HG02588 (cell line): ENCODE measurements at regions not wholly inside any gene's neighbourhood (a gene's known extent, or its start where the extent isn't known, plus 50 kb on each side); places are given as distances from the start of the nearest gene placed in this dataset.
"Not testable (repeated sequence)": the region's sequence is repeated elsewhere in the genome, so short reads cannot be mapped to it uniquely, and the experiment has no call there.

Experiments used
- ATAC-seq: cut with Tn5 transposase; IDR thresholded peaks from one replicate; pipeline ENCODE4 v1.9.1; 2021; ENCODE audit warnings: mild to moderate bottlenecking, moderate library complexity; ENCODE audit not compliant: unreplicated experiment

- no peak for ATAC-seq
Measured at GRCh38 chr2:77831898-77832297, 309.7 kb upstream of the LRRTM4 start.

GRCh38 chr2:77834360-77835002 lies 312.3 kb upstream of the LRRTM4 start:
- no peak for ATAC-seq

GRCh38 chr2:77838441-77838840 lies 316.3 kb upstream of the LRRTM4 start:
- ATAC-seq: no peak

GRCh38 chr2:77839102-77839501 lies 316.9 kb upstream of the LRRTM4 start:
- no peak for ATAC-seq

- ATAC-seq: no peak
Measured at GRCh38 chr2:77862120-77862519, 339.9 kb upstream of the LRRTM4 start.

GRCh38 chr2:77864426-77864825 lies 342.2 kb upstream of the LRRTM4 start:
- no peak for ATAC-seq

- no peak for ATAC-seq
Measured at GRCh38 chr2:77866661-77867060, 344.5 kb upstream of the LRRTM4 start.

- ATAC-seq: no peak
Measured at GRCh38 chr2:77867146-77867545, 345.0 kb upstream of the LRRTM4 start.

GRCh38 chr2:77873506-77873905 lies 351.3 kb upstream of the LRRTM4 start:
- ATAC-seq: no peak

GRCh38 chr2:77900211-77900610 lies 378.0 kb upstream of the LRRTM4 start:
- not testable (repeated sequence) for ATAC-seq

GRCh38 chr2:77910136-77910535 lies 388.0 kb upstream of the LRRTM4 start:
- no peak for ATAC-seq

GRCh38 chr2:77920838-77921366 lies 398.7 kb upstream of the LRRTM4 start:
- no peak for ATAC-seq

GRCh38 chr2:77922567-77922966 lies 400.4 kb upstream of the LRRTM4 start:
- no peak for ATAC-seq

- no peak for ATAC-seq
Measured at GRCh38 chr2:77937366-77937765, 415.2 kb upstream of the LRRTM4 start.

- ATAC-seq: no peak
Measured at GRCh38 chr2:77938462-77938861, 416.3 kb upstream of the LRRTM4 start.

- ATAC-seq: no peak
Measured at GRCh38 chr2:77939370-77939769, 417.2 kb upstream of the LRRTM4 start.

- ATAC-seq: no peak
Measured at GRCh38 chr2:77939801-77940200, 417.6 kb upstream of the LRRTM4 start.

- ATAC-seq: no peak
Measured at GRCh38 chr2:77954931-77955330, 432.8 kb upstream of the LRRTM4 start.

GRCh38 chr2:77962943-77963342 lies 440.8 kb upstream of the LRRTM4 start:
- ATAC-seq: no peak

GRCh38 chr2:77977471-77978063 lies 455.4 kb upstream of the LRRTM4 start:
- no peak for ATAC-seq

- ATAC-seq: no peak
Measured at GRCh38 chr2:77995161-77995560, 473.0 kb upstream of the LRRTM4 start.

GRCh38 chr2:77999376-77999775 lies 477.2 kb upstream of the LRRTM4 start:
- no peak for ATAC-seq

- no peak for ATAC-seq
Measured at GRCh38 chr2:78009289-78009688, 487.1 kb upstream of the LRRTM4 start.
